ENCODE measurements at regions not wholly inside any gene's neighbourhood (a gene's known extent, or its start where the extent isn't known, plus 50 kb on each side); places are given as distances from the start of the nearest gene placed in this dataset.
"Not testable (repeated sequence)": the region's sequence is repeated elsewhere in the genome, so short reads cannot be mapped to it uniquely, and the experiment has no call there.

DNA sequence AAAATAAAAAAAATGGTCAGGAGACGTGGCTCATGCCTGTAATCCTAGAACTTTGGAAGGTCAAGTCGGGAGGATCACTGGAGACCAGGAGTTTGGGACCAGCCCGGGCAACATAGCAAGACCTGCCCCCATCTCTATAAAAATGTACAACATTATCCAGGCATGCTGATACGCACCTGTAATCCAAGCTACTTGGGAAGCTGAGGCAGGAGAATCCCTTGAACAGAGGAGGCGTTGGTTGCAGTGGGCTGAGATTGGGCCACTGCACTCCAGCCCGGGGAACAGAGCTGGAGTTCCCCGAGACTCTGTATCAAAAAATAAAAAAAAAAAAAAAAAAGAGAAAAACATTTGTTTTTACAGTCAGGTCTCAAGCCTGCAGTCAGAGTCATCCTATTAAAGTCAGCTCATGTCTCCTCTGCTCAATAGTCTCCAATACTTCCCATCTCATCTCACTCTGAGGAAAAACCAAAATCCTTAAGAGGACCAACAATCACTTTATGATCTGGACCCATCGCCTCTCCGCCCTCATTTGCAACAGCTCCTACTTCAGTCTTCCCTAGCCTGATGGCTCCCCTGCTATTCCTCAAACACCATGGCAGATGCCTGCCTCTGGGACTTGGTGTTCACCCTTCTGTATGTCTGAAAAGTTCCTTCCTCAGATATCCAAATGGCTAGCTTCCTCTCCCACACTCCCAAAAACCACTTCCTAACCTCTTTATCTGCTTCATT, 4796.6 kb upstream of the OR11H1 start:
- in situ Hi-C loops (cut with HindIII; ENCODE audit: low sequenced_read_pairs); DNase-seq (ENCODE audit: low spot score): not testable (repeated sequence)

DNA sequence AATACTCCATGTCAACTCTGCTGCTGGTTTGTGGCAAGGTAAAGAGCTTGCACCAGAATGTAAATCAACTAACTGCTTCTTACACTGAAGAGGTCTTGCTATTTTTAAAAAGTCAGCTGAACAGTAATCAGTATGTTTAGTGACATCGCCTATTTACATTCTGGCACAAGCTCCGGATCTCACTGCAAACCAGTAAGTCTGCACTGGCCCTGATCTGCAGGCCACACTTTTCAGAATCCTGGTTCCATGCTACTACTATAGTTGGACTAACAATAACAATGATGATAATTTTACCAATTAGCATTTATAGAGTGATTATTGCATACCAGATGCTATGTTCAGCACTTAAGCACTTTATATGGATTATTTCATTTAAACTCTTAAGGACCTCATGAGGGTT, 4792.9 kb upstream of the OR11H1 start:
- DNase-seq (ENCODE audit: low spot score); in situ Hi-C loops (cut with HindIII; ENCODE audit: low sequenced_read_pairs): not testable (repeated sequence)

DNA sequence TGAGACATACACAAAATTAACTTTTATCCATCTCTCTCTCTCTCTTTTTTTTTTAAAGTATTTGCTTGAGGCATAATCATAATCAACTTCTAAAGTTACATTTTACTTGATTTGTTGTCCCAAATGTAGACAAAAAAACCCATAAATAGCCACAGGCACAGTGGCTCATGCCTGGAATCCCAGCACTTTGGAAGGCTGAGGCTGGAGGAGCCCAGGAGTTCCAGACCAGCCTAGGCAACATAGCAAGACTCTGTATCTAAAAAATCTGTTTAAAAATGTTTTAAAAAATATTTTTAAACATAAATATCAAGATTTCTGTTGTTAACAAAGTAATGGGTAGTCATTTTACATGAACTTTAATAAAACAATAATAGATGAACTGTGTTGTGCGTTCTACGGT, 4791.1 kb upstream of the OR11H1 start:
- DNase-seq (ENCODE audit: low spot score); in situ Hi-C loops (cut with HindIII; ENCODE audit: low sequenced_read_pairs): not testable (repeated sequence)

DNA sequence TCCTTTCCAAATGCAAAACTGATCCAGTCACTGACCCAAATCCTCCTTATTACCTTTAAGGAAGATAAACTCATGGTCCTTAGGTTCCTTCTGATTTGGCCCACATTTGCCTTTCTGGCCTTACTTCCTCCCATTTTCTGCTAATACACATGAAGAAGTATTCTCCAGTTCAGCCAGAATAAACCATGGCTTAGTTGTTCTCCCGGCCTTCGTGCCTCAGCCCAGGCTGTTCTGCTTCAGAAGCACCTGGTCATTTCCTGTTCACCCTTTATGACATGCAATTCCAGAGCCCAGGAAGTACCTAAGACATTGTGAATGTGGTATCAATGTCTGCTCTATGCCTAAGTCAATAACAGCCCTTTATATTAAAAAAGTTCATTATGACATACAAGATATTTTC, 4790.1 kb upstream of the OR11H1 start:
- DNase-seq (ENCODE audit: low spot score); in situ Hi-C loops (cut with HindIII; ENCODE audit: low sequenced_read_pairs): not testable (repeated sequence)

DNA sequence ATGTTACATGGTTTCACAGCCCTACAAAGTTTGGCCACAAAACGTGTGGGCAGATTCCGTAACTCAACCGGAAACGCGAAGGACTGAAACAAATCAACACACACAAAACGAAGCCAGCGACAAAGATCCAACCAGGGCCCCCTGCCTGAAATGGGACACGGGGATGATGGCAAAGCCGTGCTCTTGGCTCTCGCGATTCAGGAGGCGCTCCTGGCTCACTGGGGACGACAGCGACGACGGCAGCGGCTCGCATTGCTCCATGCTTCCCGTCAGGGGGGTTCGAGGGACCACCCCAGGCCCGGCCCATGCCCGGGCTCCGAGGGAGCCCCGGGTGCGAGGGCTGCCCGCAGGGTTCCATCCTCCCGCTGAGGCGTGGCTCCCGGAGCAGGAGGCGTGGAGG, 4786.8 kb upstream of the OR11H1 start:
- no peak for DNase-seq (ENCODE audit: low spot score)
- in situ Hi-C loops (cut with HindIII; ENCODE audit: low sequenced_read_pairs): no loop called here

DNA sequence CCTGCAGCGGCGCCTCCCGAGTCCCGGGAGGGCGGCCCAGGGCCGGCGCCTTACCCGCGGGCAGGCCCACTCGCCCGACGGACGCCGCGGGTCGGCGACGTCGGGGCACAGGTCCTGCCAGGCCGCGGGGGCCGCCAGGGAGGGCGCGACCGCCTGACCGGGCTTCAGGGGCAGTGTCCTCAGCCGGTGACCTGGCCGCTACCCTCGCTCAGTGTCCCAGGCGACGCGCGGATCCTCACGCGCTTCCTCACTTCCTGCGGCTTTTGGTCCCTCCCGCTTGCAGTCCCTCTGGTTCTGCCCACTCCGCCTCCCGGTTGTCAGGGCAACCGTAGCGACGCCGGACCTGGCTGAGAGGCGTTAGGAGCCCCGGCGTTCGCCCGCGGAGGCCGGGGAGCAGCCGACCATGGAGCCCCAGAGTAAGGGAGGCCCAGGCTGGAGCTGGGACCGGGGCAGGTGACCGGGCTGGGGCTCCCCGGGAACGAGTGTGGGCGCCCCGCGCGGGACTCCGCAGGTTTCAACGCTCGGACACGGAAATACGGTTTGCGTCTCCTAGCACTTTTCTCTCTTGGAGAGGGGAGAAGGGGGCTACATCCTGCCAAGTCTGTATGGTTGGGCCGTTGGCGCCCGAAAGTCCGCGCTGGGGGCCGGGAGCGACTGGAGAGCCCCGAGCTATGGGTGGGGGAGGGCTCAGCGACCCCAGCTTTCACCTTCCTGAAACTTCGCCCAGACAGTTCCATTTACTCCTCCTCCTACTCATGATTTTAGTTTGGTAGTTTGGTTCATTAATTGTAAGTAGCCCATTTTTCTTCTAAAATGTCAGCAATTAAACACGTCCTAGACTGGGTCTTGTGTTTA, 4786.0 kb upstream of the OR11H1 start:
- DNase-seq (ENCODE audit: low spot score); in situ Hi-C loops (cut with HindIII; ENCODE audit: low sequenced_read_pairs): not testable (repeated sequence)

DNA sequence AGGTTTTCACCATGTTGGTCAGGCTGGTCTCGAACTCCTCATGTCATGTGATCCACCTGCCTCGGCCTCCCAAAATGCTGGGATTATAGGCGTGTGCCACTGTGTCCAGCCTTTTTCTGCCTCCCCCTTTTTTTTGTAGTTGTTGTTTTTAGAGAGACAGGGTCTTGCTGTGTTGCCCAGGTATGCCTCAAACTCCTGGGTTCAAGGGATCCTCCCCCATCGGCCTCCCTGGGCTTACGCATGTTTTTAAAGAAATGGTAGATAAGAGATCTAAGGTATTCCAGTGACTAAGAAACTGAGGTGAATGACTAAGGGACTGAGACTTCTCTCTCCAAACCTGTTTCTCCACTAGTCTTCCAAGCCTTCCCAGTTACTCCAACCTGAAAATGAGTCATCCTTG, 4781.6 kb upstream of the OR11H1 start:
- not testable (repeated sequence) for DNase-seq (ENCODE audit: low spot score)

DNA sequence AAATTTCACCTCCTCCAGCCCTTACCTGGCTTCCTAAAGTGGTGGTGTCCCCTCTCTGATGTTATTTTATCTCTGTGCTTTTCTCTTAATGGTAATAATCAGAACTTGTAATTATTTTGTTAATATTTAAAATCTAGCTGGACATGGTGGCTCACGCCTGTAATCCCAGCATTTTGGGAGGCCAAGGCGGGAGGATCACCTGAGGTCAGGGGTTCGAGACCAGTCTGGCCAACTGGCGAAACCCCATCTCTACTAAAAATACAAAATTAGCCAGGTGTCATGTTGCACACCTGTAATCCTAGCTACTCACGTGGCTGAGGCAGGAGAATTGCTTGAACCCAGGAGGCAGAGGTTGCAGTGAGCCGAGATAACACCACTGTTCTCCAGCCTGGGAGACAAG, 4780.8 kb upstream of the OR11H1 start:
- DNase-seq (ENCODE audit: low spot score); in situ Hi-C loops (cut with HindIII; ENCODE audit: low sequenced_read_pairs): not testable (repeated sequence)

More for the DNA sequence above, 4781.6 kb upstream of the OR11H1 start:
- in situ Hi-C loops (cut with HindIII; ENCODE audit: low sequenced_read_pairs): not testable (repeated sequence)

DNA sequence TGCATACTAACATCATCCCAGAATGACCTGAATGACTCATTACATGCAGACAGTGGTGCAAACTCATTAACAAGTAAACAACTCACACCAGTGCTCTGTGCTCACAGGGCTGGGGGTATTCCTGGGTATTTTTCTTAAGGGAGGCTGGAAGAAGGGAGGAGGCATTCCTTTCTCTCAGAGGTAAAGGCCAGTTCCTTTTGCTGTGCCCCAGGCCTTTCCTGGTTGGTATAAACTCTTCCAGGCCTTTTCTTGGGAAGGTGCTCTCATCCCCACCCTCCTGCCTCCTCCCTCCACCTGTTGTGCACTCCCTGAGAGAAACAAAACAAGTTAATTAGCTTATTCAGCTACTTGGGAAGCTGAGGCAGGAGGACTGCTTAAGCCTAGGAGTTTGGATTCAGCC, 4779.2 kb upstream of the OR11H1 start:
- DNase-seq (ENCODE audit: low spot score); in situ Hi-C loops (cut with HindIII; ENCODE audit: low sequenced_read_pairs): not testable (repeated sequence)

DNA sequence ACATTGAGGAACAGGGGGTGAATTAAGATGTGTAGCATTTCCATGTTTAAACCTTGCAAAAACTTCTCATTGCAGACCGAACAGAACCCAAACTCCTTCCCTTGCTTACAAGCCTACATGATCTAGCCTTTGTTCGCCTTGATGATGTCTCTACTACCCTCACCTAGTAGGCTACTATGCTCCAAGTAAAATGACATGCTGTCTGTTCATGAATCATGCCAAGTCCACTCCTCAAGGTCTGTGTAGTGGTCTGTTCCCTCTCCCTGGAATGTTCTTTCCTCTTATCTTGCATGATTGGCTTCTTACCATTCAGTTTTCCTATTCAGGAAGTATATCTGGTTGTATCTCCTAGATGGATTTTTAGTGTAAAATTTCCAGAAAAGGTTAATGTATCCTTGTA, 4778.6 kb upstream of the OR11H1 start:
- DNase-seq (ENCODE audit: low spot score); in situ Hi-C loops (cut with HindIII; ENCODE audit: low sequenced_read_pairs): not testable (repeated sequence)

DNA sequence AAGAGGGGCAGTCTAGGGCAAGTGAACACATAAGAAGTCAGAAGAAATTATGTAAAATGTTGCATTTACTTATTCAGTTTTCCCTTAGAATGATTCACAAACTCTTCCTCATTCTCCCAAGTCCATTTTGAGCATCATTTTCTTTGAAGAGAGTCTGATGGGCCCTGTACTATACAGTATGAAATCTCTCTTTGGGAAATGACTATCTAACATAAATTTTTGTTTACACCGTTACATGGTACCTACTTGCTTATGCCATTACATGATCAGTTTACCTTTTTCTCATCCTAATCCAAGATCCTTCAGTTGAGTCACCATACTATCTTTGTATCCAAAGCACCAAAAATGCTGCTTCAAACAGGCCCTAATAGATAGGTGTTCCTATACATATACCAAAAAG, 4774.4 kb upstream of the OR11H1 start:
- in situ Hi-C loops (cut with HindIII; ENCODE audit: low sequenced_read_pairs): not testable (repeated sequence)

DNA sequence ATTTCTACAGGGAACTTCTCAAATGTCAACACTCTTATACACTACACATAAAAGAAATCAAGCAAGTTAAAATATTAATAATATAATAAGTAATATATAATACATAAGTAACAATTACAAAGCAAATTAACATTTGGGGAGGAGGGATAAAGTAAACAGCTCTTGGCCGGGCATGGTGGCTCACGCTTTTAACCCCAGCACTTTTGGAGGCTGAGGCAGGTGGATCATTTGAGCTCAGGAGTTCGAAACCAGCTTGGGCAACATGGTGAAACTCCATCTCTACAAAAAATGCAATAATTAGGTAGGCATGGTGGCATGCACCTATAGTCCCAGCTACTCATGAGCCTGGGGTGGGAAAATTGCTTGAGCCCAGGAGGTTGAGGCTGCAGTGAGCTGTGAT, 4772.6 kb upstream of the OR11H1 start:
- DNase-seq (ENCODE audit: low spot score); in situ Hi-C loops (cut with HindIII; ENCODE audit: low sequenced_read_pairs): not testable (repeated sequence)

More for the DNA sequence above, 4774.4 kb upstream of the OR11H1 start:
- not testable (repeated sequence) for DNase-seq (ENCODE audit: low spot score)

DNA sequence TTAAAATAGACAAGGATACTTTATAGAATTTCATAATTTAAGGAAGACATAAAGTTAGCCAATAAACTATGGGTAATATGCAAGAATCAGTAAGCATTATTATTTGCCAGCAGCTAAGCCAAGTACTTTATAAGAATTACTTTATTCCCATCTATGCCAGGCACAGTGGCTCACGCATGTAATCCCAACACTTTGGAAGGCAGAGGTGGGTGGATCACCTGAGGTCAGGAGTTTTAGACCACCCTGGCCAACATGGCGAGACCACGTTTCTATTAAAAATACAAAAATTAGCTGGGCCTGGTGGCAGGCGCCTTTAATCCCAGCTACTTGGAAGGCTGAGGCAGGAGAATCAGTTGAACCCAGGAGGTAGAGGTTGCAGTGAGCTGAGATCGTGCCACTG, 4767.6 kb upstream of the OR11H1 start:
- in situ Hi-C loops (cut with HindIII; ENCODE audit: low sequenced_read_pairs); DNase-seq (ENCODE audit: low spot score): not testable (repeated sequence)

DNA sequence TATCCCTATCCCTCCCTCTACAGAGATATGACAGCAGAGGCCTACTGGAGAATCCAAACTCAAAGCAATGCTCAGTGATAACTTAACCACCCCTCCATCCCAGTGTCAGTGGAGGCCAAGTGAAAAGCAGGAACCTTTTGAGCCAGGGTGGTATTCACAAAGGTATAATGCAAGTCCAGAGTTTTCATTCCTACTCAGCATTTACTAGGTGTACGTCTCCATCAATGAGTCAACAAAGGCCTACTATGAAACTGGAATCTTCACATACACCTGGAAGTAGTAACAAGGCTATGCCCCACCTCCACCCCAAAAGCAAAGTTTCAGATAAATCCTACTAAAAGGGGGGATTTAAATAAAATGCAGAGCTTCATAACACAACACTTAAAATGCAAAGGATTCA, 4761.7 kb upstream of the OR11H1 start:
- in situ Hi-C loops (cut with HindIII; ENCODE audit: low sequenced_read_pairs); DNase-seq (ENCODE audit: low spot score): not testable (repeated sequence)

DNA sequence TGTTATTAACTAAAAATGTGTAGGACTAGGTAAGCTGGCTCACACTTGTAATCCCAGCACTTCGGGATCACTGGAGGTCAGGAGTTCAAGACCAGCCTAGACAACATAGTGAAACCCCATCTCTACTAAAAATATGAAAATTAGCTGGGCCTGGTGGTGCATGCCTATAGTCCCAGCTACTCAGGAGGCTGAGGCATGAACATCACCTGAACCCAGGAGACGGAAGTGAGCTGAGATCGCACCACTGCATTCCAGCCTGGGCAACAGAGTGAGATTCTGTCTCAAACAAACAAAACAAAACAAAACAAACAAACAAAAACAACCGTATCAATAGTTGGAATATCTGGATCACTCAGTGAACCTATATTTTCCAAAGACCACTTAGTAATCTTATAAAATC, 4759.1 kb upstream of the OR11H1 start:
- DNase-seq (ENCODE audit: low spot score); in situ Hi-C loops (cut with HindIII; ENCODE audit: low sequenced_read_pairs): not testable (repeated sequence)

DNA sequence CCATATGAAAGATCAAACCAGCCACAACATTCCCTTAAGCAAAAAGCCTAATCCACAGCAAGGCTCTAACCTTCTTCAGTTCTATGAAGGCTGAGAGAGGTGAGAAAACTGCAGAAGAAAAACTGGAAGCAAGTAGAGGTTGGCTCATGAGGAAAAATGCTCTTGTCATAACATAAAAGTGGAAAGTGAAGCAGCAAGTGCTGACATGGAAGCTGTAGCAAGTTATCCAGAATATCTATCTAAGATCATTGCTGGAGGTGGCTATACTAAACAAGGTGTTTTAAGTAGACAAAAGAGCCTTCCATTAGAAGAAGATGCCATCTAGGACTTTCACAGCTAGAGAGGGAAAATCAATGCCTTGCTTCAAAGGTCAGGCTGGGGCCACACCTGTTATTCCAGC, 4756.2 kb upstream of the OR11H1 start:
- in situ Hi-C loops (cut with HindIII; ENCODE audit: low sequenced_read_pairs); DNase-seq (ENCODE audit: low spot score): not testable (repeated sequence)

DNA sequence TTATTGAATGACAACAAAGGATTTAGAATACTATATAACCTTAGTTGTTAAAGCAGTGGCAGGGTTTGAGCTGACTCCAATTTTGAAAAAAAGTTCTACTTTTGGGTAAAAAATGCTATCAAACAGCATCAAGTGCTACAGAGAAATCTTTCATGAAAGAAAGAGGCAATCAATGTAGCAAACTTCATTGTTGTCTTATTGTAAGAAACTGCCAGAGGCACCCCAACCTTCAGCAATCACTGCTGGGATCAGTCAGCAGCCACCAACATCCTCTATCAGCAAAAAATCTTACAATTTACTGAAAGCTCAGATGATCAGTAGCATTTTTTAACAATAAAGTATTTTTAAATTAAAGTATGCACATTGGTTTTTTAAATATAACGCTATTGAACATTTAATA, 4754.7 kb upstream of the OR11H1 start:
- in situ Hi-C loops (cut with HindIII; ENCODE audit: low sequenced_read_pairs); DNase-seq (ENCODE audit: low spot score): not testable (repeated sequence)

DNA sequence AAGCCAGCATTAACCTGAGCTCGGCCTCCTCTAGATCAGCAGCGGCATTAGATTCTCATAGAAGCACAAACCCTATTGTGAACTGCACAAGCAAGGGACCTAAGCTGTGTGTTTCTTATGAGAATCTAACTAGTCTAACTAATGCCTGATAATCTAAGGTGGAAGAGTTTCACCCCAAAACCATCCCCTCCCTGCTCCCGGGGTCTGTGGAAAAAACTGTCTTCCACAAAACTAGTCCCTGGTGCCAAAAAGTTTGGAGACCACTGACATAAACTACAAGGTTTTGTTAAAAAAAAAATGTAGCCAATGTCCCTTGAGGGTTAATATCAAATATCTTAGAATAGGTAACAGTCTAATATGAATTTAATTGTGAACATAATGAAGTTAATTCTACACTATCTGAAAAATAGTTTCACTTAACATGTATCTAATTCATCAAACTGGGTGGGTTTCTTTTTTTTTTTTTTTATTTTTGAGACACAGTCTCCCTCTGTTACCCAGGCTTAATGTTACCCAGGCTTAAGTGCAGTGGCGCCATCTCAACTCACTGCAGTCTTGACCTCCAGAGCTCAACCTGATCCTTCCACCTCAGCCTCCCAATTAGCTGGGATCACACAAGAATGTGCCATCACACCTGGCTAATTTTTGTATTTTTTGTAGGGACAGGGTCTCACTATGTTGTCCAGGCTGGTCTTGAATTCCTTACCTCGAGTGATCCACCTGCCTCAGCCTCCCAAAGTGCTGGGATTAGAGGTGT, 4752.2 kb upstream of the OR11H1 start:
- DNase-seq (ENCODE audit: low spot score); in situ Hi-C loops (cut with HindIII; ENCODE audit: low sequenced_read_pairs): not testable (repeated sequence)

DNA sequence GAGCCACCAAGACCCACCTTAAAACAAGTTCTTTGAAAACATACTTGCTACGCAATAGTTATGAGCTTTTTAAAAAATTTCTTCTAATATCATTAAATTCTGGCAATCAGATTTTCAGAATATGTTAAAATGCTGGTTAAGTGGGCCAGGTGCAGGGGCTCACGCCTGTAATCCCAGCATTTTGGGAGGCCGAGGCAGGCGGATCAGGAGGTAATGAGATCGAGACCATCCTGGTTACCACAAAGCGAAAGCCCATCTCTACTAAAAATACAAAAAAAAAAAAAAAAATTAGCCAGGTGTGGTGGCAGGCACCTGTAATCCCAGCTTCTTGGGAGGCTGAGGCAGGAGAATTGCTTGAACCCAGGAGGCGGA, 4751.6 kb upstream of the OR11H1 start:
- in situ Hi-C loops (cut with HindIII; ENCODE audit: low sequenced_read_pairs); DNase-seq (ENCODE audit: low spot score): not testable (repeated sequence)

Measured in G401 (cell line).